ENCODE measurements at regions not wholly inside any gene's neighbourhood (a gene's known extent, or its start where the extent isn't known, plus 50 kb on each side); places are given as distances from the start of the nearest gene placed in this dataset.

DNA sequence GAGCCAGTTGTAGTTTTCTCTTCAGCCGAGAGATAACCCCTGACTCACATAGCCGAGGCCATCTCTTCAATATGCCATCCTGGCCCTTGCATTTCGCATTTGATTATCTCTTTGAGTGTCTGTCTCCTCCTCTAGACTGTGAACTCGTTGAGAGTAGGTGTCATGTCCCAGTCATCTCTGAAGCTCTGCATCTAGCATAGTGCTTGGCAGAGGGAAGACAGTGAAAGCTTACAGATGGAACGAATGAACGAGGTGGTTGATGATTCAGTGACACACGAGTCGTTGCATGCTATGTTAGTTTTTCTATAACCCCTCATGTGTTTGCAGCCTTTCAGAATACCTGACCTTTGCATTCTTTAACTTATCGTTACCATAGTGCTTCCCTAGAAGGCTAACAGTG, 59.9 kb upstream of the CYRIA start:
- Histone ChIP-seq H4K91ac (ENCODE audit: insufficient read length, low read depth, low read length) (no peak overlapping the region), H2AK5ac (ENCODE audit: insufficient read length, low read length) (no peak overlapping the region), H2BK5ac (ENCODE audit: insufficient read length, low read length) (no peak overlapping the region), H3K4ac (ENCODE audit: low read depth, low read length) (no peak overlapping the region), H3K4me2 (ENCODE audit: insufficient read depth, insufficient read length, low read length) (no peak overlapping the region), H4K8ac (replicated peaks; ENCODE audit: insufficient read length, low read depth, low read length) (no peak overlapping the region), H3K56ac (ENCODE audit: insufficient read length, low read depth, low read length) (no peak overlapping the region), H3T11ph (ENCODE audit: low read length) (no peak overlapping the region), H3K27ac (ENCODE audit: insufficient read length, low read depth, low read length) (no peak overlapping the region), H4K5ac (ENCODE audit: insufficient read length, low read depth, low read length) (no peak overlapping the region), H2BK20ac (ENCODE audit: low read depth, low read length, poor library complexity, severe bottlenecking) (no peak overlapping the region), H3K14ac (ENCODE audit: insufficient read depth, low read length) (no peak overlapping the region), H3K79me2 (ENCODE audit: insufficient read depth, low read length) (no peaks in the 10 kb centered on the region), H2AFZ (ENCODE audit: low read length) (no peak overlapping the region), H3K18ac (ENCODE audit: insufficient read length, low read depth, low read length) (no peak overlapping the region), H2BK120ac (ENCODE audit: low read depth, low read length, poor library complexity, severe bottlenecking) (no peak overlapping the region), H3K23me2 (ENCODE audit: insufficient read length, low read depth, low read length, poor library complexity, severe bottlenecking) (no peaks in the 10 kb centered on the region), H3K79me1 (ENCODE audit: insufficient read depth, low read depth, low read length, poor library complexity, severe bottlenecking) (no peaks in the 10 kb centered on the region), H4K20me1 (ENCODE audit: control insufficient read depth, insufficient read depth, insufficient read length) (no peaks in the 10 kb centered on the region), H2BK15ac (ENCODE audit: low read depth, low read length) (no peak overlapping the region), H3K9me3 (ENCODE audit: control insufficient read depth, low read depth, low read length) (no peaks in the 10 kb centered on the region), H3K4me1 (ENCODE audit: insufficient read depth, low read length) (peaks cover 5% of the 10 kb centered on the region; the same call in 1 of the 2 replicates), H3K27me3 (ENCODE audit: insufficient read depth, low read length) (no peaks in the 10 kb centered on the region), H3K23ac (ENCODE audit: insufficient read length, low read depth, low read length) (no peak overlapping the region), H2BK12ac (ENCODE audit: insufficient read length, low read depth, low read length) (no peak overlapping the region), H3K9ac (ENCODE audit: extremely low read depth, insufficient read length, low read length) (no peak overlapping the region)
- WGBS (ENCODE audit: extremely low coverage, insufficient read length, low lambda C conversion rate), result no CpG with 5 or more reads among the region's 9 CpGs
- DNase-seq, result no peak
- Mint-ChIP-seq H3K27me3 (ENCODE audit: low read depth) (peaks cover 2% of the 10 kb centered on the region), H3K4me3 (no peak overlapping the region), H3K9me3 (no peaks in the 10 kb centered on the region), H3K4me1 (peaks cover 7 to 18% of the 10 kb centered on the region in 2 experiments), H3K27ac (no peak overlapping the region), H3K36me3 (ENCODE audit: insufficient read depth in 1 of 3, low read depth in 3 of 3) (no peaks in the 10 kb centered on the region)
- TF ChIP-seq, protein P1, sequence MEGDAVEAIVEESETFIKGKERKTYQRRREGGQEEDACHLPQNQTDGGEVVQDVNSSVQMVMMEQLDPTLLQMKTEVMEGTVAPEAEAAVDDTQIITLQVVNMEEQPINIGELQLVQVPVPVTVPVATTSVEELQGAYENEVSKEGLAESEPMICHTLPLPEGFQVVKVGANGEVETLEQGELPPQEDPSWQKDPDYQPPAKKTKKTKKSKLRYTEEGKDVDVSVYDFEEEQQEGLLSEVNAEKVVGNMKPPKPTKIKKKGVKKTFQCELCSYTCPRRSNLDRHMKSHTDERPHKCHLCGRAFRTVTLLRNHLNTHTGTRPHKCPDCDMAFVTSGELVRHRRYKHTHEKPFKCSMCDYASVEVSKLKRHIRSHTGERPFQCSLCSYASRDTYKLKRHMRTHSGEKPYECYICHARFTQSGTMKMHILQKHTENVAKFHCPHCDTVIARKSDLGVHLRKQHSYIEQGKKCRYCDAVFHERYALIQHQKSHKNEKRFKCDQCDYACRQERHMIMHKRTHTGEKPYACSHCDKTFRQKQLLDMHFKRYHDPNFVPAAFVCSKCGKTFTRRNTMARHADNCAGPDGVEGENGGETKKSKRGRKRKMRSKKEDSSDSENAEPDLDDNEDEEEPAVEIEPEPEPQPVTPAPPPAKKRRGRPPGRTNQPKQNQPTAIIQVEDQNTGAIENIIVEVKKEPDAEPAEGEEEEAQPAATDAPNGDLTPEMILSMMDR (conservative IDR thresholded peaks at IDR 0.05), result no peak

All from H9 (cell line).